Erythroblast (primary cell): ENCODE measurements at regions not wholly inside any gene's neighbourhood (a gene's known extent, or its start where the extent isn't known, plus 50 kb on each side); places are given as distances from the start of the nearest gene placed in this dataset.

Experiments
- GATA1 ChIP-seq: IDR thresholded peaks from 2 replicates; pipeline ENCODE4 v1.6.1; 2011; ENCODE audit warnings: low read depth, mild to moderate bottlenecking, control low read depth, low read length, moderate library complexity
- POLR2A ChIP-seq: IDR thresholded peaks from 2 replicates; pipeline ENCODE4 v1.6.1; 2011; ENCODE audit warnings: mild to moderate bottlenecking, low read length

DNA sequence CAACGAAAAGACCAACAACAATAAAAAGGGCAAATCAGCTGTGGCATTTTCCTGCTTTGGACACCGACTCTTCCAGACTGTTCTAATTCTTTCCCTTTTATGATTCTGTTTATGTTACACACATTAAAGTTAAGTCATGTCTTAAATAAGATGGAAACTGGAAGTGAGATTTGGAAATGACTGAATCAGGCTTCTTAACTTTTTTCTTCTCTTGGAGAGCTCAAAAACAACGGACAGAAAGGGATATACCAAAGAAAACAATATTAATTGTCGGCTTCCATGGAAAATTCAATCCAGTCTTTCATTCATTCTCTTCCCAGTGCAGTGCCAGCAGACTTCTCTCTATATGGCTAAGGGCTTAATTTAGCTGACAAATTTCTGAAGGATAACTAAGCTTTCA is 214.9 kb upstream of the DDHD1 start:
- TF ChIP-seq POLR2A (no peak), GATA1 (no peak)
